ENCODE measurements at regions not wholly inside any gene's neighbourhood (a gene's known extent, or its start where the extent isn't known, plus 50 kb on each side); places are given as distances from the start of the nearest gene placed in this dataset.

- TF ChIP-seq POLR2A (IDR thresholded peaks at IDR 0.05; ENCODE audit: low read depth, low read length) (no peak), POLR2AphosphoS5 (IDR thresholded peaks at IDR 0.05; ENCODE audit: low read depth, low read length) (no peak), SPI1 (IDR thresholded peaks at IDR 0.05; ENCODE audit: low read depth, low read length) (no peak), TAF1 (IDR thresholded peaks at IDR 0.05; ENCODE audit: low read depth, low read length) (no peak), PAX5 (IDR thresholded peaks at IDR 0.05; ENCODE audit: insufficient read depth, low read length, severe bottlenecking) (no peak)
Observed at GRCh38 chr5:39588179-39588578, 163.4 kb upstream of the DAB2 start.

Measured in GM12891 (cell line).